HG02884 (cell line): ENCODE measurements at regions not wholly inside any gene's neighbourhood (a gene's known extent, or its start where the extent isn't known, plus 50 kb on each side); places are given as distances from the start of the nearest gene placed in this dataset.

ENCODE experiments used
- ATAC-seq: cut with Tn5 transposase; IDR thresholded peaks from one replicate; pipeline ENCODE4 v1.9.1; 2021; ENCODE audit warnings: mild to moderate bottlenecking, moderate library complexity; ENCODE audit not compliant: unreplicated experiment

DNA sequence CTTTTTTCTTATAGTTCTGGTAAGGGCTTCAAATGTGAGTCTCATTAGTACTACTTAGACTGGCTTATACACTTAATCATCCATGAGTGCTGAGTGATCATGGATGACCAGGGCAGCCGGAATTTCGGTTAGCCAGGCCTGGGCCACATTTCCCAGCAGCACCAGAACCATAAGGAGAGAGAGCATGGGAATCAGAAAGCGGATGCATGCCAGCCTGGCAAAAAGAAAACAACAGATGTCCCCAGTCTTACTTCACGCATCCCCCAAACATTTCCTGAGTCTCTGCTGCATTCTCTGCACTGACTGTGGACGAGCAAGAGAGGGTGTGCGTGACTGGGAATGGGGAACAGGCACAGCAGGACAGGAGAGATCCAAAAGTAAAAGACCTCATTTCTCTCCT lies 371.1 kb upstream of the ZNF608 start:
- no peak for ATAC-seq

GRCh38 chr5:125120012-125120411 lies 373.6 kb upstream of the ZNF608 start:
- no peak for ATAC-seq

- ATAC-seq = no peak
Measured at GRCh38 chr5:125125031-125125823, 378.8 kb upstream of the ZNF608 start.

- ATAC-seq = no peak
Measured at GRCh38 chr5:125126050-125126449, 379.6 kb upstream of the ZNF608 start.

DNA sequence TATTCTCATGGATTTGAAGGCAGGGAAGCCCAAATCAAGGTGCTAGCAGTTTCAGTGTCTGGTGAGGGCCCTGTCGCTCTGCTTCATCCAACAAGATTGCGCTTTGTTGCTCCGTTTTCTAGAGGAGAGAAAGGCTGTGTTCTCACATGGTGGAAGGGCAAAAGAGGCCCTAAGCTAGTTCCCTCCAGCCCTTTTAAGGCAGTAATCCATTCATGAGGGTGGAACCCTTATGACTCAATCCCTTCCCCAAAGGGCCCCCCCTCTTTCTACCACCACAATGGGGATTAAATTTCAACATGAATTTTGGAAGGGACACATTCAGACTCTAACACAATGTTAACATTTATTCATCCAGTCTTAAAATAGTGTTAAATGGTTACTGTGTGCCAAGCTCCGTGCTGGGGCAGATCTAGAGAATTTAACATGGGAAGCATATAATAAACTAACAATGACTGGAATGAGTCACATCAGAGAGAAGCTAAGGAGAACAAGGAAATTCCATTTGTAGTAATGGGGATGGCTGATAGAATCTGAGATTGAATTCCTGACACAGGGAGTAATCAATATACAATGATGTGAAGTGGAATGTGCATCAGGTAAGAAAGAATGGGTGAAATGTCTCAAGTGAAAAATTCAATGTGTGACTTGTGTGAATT lies 382.8 kb upstream of the ZNF608 start:
- ATAC-seq = no peak

DNA sequence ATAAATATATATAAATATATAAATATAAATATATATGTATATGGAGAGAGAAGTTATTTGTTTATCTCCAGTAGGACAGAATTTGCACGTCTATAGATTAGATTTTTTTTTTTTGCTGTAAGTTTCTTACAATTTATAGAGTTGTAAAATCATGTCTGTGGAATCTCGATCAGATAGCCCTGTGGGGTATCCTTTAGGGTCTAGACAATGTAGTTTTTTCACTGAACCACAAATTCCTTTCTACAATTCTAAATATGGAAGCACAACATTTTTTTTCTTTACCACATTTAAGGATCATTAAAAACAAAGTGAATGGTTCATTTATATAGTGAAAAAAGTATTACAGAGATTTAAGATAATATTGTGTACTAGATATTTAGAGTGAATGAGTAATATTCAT lies 384.2 kb upstream of the ZNF608 start:
- ATAC-seq = no peak

DNA sequence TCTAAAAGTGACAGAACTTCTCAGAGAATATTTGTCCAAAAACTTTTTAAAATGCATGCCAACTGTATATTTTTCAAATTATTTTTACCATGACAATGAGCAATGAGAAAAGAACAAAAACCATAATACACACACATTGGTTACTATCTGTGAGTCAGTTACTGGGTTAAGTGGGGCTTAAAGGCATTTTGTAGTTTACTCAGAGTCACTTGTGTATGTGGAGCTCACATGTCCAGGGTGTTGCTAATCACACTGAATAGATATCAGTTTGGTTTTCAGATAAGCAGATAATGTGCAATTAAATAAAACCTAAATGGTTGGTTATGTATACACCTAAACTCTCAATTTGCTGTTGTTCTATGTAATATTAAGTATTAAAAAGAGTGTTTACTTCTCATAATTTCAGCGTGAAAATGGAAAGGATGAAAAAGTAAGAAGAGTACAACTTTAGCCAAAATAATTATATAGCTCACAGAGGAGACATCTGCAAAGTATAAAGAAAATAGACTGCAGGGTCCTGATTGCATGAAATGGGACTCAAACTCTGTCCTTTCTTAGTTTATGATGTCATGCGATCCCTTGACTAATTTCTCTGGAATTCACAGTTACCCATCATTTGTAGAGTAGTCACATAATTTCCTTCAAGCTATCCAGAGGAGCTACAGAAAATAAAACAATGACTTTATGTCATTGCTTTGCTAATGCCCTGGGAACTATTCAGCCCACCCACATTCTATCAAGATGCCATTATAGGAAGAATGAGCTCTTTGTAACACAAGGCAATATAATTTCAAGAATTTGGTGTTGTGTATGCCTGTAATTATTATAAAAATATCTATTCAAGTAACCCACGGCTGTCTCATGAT lies 388.0 kb upstream of the ZNF608 start:
- ATAC-seq = no peak

- ATAC-seq = no peak
Measured at GRCh38 chr5:125137535-125137934, 391.1 kb upstream of the ZNF608 start.

DNA sequence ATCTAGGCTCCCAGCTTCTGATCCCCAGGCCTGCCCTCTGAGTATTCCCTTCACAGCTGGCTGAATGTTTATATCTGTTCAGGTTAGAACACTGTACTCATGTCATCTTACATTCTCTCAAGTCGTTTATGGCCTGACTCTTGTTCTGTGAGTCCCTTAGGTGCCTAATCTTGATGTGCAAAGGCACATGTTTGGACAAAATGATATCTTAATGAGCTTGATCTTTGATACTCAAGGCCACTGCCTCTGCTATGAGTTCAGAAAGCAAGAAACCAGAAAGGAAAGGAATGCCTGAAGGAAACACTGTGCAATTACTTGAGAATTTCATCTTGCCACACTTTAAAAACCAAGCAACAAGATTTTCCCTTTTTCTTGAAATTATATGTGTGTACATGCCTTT lies 391.8 kb upstream of the ZNF608 start:
- ATAC-seq = no peak

DNA sequence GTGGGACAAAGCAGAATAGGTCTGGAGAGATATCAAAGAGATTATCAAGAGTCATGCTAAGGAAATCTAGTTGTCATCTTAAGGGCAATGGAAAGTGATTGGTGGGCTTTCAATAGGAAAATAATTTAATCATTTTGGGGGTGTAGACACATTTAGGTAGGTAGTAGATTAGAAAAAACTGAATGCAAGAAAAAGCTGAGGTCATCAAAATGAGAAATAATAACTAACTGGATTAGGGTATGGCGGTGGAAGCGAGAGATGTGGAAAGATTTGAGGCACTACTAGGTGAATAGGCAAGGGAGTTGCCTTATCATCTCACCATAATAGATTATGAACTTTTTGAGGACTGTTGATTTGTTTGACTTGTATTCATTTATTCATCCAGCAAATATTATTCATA lies 393.2 kb upstream of the ZNF608 start:
- no peak for ATAC-seq

DNA sequence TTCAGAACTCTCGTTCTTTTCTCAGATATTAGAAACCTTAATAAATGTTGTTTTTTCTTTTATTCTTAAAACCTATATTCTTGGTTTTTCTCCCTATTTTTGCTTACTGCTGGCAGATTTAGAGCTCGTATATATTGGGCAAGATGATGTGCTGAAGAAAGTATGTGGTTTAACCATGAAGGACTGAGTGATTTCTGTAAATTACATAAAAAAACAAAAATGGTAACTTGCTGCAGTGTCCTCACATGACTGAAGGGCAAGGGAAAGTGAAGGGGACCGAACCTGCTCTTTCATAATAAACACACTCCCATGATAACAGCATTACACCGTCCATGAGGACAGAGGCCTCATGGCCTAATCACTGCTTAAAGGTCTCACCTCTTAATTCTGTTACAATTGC lies 393.8 kb upstream of the ZNF608 start:
- ATAC-seq = no peak

DNA sequence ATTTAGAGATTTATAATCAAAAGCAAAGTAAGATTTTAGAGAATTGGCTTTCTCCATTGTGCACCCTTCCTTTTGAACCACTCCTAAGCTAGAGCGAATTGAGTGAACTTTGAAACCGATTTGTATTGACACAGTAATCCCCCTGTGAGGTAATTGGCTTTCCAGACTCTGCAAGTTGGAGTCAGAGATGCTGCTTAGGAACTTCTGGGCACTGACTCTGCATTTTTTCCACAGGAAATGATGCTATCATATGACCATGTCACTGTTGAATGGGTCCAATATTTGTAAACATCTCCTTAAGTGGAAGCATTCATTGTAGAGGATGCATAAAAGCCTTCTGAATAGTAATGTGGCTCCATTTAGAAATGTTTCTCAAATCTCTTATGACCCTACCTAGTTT lies 394.4 kb upstream of the ZNF608 start:
- no peak for ATAC-seq

DNA sequence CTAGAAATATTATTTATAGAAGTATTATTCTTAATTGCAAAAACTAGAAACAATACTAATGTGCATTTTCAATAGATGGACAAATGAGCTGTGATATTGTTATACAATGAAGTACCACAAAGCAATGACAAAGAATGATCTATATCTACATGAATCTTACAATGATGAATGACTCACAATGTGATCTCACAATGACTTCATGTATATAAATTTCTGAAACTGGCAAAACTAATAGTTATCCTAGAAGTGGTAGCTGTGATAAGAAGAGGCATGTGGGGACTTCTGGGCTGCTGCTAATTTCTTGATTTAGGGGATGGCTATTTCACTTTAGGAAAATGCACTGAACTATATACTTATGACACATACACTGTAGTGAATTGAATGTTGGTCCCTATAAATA lies 396.0 kb upstream of the ZNF608 start:
- ATAC-seq = no peak

DNA sequence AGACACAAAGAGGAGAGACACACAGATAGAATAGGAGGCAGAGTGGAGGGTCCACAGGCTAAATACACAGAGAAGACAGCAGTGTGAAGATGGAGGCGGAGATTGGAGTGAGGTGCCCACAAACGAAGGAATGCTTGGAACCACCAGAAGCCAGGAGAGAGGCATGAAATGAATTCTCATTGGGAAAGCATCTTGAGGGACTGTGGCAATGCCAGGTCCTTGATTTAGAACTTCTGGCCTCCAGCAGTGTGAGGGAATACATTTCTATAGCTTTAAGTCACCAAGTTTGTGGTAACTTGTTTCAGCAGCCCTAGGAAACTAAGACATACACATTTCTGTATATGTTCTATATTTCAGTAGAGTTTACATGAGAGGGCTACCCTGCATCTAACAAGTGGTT lies 396.6 kb upstream of the ZNF608 start:
- no peak for ATAC-seq

DNA sequence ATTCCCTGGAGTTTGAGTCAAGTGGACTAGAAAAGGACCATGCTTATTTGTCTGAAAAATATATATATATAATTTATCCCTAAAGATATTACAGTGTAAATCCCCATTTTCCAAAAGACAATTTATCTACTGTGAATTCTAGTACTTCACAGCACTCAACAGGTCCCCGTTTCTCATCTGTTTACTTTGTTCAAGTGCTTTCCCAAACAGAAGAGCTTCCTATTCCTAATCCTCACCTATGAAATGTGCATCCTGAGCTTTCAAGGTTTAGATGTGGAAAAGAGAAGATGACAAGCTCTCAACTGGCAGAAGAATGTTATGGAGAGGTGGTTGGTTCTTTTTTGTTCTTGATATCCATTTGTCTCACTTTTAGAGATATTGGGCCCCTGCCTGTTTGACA lies 401.6 kb upstream of the ZNF608 start:
- no peak for ATAC-seq

DNA sequence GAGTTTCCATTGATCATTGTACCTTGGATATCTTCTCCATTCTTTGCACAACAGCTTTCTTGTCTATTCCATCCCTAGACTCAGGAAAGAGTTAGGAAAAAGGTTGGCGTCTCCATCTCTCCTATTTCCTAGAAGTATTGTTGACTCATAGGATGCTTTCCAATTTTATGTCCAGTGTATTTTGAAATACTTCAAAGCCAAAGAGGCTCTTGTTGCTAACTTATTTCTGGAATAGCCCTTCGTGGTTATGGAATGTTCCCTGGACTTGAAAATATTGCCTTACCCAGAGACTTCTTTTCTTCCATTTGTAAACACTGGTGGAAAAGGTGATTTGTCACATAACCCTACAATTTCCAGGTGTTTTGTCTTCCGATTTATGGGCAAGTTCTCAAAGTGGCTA lies 402.3 kb upstream of the ZNF608 start:
- ATAC-seq = no peak

GRCh38 chr5:125149110-125149509 lies 402.7 kb upstream of the ZNF608 start:
- no peak for ATAC-seq

GRCh38 chr5:125149527-125149926 lies 403.1 kb upstream of the ZNF608 start:
- ATAC-seq = no peak

DNA sequence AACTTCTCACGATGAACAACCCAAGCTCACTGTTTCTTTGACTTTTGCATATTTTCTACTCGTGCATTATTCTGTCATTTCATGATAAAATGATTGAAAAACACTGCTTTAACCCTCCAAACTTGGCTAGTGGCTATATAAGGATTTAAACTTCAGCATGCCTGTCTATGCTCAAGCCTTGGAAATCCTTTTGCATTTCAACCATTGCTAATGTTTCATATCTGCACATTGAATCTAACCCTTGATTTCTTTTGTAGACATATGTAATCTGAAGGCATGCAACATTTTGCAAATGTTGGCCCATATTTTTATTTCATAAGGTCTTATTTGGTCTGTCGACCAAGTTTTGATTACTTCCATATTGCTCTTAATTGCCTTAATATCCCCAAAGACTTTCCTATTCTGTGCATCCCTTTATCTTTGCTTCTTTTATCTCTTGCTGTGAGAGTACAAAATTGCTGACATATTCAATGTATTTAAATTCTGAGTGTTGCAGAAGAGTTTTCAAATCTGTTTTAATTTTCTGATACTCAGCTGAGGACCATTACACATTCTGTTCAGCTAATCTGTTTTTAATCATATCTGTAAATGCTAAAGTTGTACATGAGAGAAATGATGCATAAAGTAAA lies 403.7 kb upstream of the ZNF608 start:
- no peak for ATAC-seq

GRCh38 chr5:125151150-125151900 lies 404.9 kb upstream of the ZNF608 start:
- peak; percentile 16 for ATAC-seq

- peak; percentile 81 for ATAC-seq
Measured at GRCh38 chr5:125152044-125152443, 405.6 kb upstream of the ZNF608 start.
